ENCODE measurements at regions not wholly inside any gene's neighbourhood (a gene's known extent, or its start where the extent isn't known, plus 50 kb on each side); places are given as distances from the start of the nearest gene placed in this dataset.

GRCh38 chr11:134789104-134789503 is 377.1 kb upstream of the B3GAT1 start (continued):
- TF ChIP-seq, protein P1, sequence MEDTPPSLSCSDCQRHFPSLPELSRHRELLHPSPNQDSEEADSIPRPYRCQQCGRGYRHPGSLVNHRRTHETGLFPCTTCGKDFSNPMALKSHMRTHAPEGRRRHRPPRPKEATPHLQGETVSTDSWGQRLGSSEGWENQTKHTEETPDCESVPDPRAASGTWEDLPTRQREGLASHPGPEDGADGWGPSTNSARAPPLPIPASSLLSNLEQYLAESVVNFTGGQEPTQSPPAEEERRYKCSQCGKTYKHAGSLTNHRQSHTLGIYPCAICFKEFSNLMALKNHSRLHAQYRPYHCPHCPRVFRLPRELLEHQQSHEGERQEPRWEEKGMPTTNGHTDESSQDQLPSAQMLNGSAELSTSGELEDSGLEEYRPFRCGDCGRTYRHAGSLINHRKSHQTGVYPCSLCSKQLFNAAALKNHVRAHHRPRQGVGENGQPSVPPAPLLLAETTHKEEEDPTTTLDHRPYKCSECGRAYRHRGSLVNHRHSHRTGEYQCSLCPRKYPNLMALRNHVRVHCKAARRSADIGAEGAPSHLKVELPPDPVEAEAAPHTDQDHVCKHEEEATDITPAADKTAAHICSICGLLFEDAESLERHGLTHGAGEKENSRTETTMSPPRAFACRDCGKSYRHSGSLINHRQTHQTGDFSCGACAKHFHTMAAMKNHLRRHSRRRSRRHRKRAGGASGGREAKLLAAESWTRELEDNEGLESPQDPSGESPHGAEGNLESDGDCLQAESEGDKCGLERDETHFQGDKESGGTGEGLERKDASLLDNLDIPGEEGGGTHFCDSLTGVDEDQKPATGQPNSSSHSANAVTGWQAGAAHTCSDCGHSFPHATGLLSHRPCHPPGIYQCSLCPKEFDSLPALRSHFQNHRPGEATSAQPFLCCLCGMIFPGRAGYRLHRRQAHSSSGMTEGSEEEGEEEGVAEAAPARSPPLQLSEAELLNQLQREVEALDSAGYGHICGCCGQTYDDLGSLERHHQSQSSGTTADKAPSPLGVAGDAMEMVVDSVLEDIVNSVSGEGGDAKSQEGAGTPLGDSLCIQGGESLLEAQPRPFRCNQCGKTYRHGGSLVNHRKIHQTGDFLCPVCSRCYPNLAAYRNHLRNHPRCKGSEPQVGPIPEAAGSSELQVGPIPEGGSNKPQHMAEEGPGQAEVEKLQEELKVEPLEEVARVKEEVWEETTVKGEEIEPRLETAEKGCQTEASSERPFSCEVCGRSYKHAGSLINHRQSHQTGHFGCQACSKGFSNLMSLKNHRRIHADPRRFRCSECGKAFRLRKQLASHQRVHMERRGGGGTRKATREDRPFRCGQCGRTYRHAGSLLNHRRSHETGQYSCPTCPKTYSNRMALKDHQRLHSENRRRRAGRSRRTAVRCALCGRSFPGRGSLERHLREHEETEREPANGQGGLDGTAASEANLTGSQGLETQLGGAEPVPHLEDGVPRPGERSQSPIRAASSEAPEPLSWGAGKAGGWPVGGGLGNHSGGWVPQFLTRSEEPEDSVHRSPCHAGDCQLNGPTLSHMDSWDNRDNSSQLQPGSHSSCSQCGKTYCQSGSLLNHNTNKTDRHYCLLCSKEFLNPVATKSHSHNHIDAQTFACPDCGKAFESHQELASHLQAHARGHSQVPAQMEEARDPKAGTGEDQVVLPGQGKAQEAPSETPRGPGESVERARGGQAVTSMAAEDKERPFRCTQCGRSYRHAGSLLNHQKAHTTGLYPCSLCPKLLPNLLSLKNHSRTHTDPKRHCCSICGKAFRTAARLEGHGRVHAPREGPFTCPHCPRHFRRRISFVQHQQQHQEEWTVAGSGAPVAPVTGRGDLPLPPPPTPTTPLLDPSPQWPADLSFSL (CRISPR knock-in tag; IDR thresholded peaks at IDR 0.05) = no peak
- TF ChIP-seq ZMYM3 (CRISPR knock-in tag; IDR thresholded peaks at IDR 0.05) (no peak), ZNF333 (CRISPR knock-in tag; IDR thresholded peaks at IDR 0.05; ENCODE audit: borderline replicate concordance) (no peak), GPN1 (CRISPR knock-in tag; IDR thresholded peaks at IDR 0.05; ENCODE audit: borderline replicate concordance) (no peak)
- TF ChIP-seq, protein P2, sequence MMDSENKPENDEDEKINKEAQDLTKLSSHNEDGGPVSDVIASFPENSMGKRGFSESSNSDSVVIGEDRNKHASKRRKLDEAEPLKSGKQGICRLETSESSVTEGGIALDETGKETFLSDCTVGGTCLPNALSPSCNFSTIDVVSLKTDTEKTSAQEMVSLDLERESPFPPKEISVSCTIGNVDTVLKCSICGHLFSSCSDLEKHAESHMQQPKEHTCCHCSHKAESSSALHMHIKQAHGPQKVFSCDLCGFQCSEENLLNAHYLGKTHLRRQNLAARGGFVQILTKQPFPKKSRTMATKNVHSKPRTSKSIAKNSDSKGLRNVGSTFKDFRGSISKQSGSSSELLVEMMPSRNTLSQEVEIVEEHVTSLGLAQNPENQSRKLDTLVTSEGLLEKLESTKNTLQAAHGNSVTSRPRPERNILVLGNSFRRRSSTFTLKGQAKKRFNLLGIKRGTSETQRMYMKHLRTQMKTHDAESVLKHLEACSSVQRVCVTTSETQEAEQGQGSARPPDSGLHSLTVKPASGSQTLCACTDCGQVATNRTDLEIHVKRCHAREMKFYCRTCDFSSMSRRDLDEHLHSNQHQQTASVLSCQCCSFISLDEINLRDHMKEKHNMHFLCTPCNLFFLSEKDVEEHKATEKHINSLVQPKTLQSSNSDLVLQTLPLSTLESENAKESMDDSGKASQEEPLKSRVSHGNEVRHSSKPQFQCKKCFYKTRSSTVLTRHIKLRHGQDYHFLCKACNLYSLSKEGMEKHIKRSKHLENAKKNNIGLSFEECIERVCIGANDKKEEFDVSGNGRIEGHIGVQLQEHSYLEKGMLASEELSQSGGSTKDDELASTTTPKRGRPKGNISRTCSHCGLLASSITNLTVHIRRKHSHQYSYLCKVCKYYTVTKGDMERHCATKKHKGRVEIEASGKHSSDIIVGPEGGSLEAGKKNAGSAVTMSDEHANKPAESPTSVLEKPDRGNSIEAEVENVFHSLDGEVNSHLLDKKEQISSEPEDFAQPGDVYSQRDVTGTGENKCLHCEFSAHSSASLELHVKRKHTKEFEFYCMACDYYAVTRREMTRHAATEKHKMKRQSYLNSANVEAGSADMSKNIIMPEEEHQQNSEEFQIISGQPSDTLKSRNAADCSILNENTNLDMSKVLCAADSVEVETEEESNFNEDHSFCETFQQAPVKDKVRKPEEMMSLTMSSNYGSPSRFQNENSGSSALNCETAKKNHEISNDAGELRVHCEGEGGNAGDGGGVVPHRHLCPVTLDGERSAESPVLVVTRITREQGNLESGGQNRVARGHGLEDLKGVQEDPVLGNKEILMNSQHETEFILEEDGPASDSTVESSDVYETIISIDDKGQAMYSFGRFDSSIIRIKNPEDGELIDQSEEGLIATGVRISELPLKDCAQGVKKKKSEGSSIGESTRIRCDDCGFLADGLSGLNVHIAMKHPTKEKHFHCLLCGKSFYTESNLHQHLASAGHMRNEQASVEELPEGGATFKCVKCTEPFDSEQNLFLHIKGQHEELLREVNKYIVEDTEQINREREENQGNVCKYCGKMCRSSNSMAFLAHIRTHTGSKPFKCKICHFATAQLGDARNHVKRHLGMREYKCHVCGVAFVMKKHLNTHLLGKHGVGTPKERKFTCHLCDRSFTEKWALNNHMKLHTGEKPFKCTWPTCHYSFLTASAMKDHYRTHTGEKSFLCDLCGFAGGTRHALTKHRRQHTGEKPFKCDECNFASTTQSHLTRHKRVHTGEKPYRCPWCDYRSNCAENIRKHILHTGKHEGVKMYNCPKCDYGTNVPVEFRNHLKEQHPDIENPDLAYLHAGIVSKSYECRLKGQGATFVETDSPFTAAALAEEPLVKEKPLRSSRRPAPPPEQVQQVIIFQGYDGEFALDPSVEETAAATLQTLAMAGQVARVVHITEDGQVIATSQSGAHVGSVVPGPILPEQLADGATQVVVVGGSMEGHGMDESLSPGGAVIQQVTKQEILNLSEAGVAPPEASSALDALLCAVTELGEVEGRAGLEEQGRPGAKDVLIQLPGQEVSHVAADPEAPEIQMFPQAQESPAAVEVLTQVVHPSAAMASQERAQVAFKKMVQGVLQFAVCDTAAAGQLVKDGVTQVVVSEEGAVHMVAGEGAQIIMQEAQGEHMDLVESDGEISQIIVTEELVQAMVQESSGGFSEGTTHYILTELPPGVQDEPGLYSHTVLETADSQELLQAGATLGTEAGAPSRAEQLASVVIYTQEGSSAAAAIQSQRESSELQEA (CRISPR knock-in tag; IDR thresholded peaks at IDR 0.05; ENCODE audit: not compliant biosample characterization) = no peak
